Trophoblast cell (in vitro differentiated cells and primary cell): ENCODE measurements at regions not wholly inside any gene's neighbourhood (a gene's known extent, or its start where the extent isn't known, plus 50 kb on each side); places are given as distances from the start of the nearest gene placed in this dataset.

ENCODE experiments used
- DNase-seq, 2 donors: peaks; one replicate each; pipeline ENCODE4 v3.0.0-alpha.2; 2016
- H2AFZ ChIP-seq: 2 replicates; pipeline ENCODE4 v1.6.1; 2013; ENCODE audit warnings: low read length, moderate library complexity, mild to moderate bottlenecking; ENCODE audit not compliant: insufficient read depth, poor library complexity
- H2AK5ac ChIP-seq: 2 replicates; pipeline ENCODE4 v1.6.1; 2013; ENCODE audit warnings: mild to moderate bottlenecking, low read length
- H2BK120ac ChIP-seq: 2 replicates; pipeline ENCODE4 v1.6.1; 2013; ENCODE audit warnings: low read length, mild to moderate bottlenecking, moderate library complexity; ENCODE audit not compliant: insufficient read depth, poor library complexity
- H2BK12ac ChIP-seq: 2 replicates; pipeline ENCODE4 v1.6.1; 2013; ENCODE audit warnings: mild to moderate bottlenecking, low read length, moderate library complexity
- H2BK5ac ChIP-seq: 2 replicates; pipeline ENCODE4 v1.6.1; 2013; ENCODE audit warnings: low read length, low read depth, moderate library complexity, mild to moderate bottlenecking; ENCODE audit not compliant: poor library complexity
- H3K14ac ChIP-seq: 2 replicates; pipeline ENCODE4 v1.6.1; 2013; ENCODE audit warnings: mild to moderate bottlenecking, low read length
- H3K18ac ChIP-seq: 2 replicates; pipeline ENCODE4 v1.6.1; 2013; ENCODE audit warnings: mild to moderate bottlenecking, low read length
- H3K23ac ChIP-seq: 2 replicates; pipeline ENCODE4 v1.6.1; 2013; ENCODE audit warnings: low read length
- H3K27ac ChIP-seq: 2 replicates; pipeline ENCODE4 v1.5.1; 2013; ENCODE audit warnings: low read depth, mild to moderate bottlenecking, inconsistent platforms, low read length, moderate library complexity
- H3K27me3 ChIP-seq: 2 replicates; pipeline ENCODE4 v1.6.1; 2013; ENCODE audit warnings: inconsistent platforms, mild to moderate bottlenecking, low read length, moderate library complexity; ENCODE audit not compliant: insufficient read depth
- H3K36me3 ChIP-seq, 2 experiments: 1 replicate in 1 of 2; 2 replicates in 1 of 2; pipeline ENCODE4 v1.6.1; 2013; ENCODE audit warnings: low read length in 2 of 2, mild to moderate bottlenecking in 2 of 2, moderate library complexity in 1 of 2; ENCODE audit not compliant: insufficient read depth in 2 of 2, control insufficient read depth in 1 of 2
- H3K4ac ChIP-seq: 2 replicates; pipeline ENCODE4 v1.6.1; 2013; ENCODE audit warnings: low read depth, mild to moderate bottlenecking, low read length, moderate library complexity
- H3K4me1 ChIP-seq, 2 experiments: 1 replicate in 1 of 2; 2 replicates in 1 of 2; pipeline ENCODE4 v1.6.1; 2013; ENCODE audit warnings: low read length in 2 of 2, mild to moderate bottlenecking in 2 of 2, moderate library complexity in 1 of 2; ENCODE audit not compliant: insufficient read depth in 2 of 2, control insufficient read depth in 1 of 2
- H3K4me2 ChIP-seq: 2 replicates; pipeline ENCODE4 v1.6.1; 2013; ENCODE audit warnings: inconsistent platforms, mild to moderate bottlenecking, low read length, moderate library complexity
- H3K4me3 ChIP-seq: 2 replicates; pipeline ENCODE4 v1.5.1; 2013; ENCODE audit warnings: mild to moderate bottlenecking, low read depth, low read length, inconsistent platforms
- H3K79me1 ChIP-seq: one replicate; pipeline ENCODE4 v1.6.1; 2013; ENCODE audit warnings: low read length
- H3K79me2 ChIP-seq: 2 replicates; pipeline ENCODE4 v1.6.1; 2013; ENCODE audit warnings: low read length, mild to moderate bottlenecking; ENCODE audit not compliant: control insufficient read depth, insufficient read depth, poor library complexity
- H3K9ac ChIP-seq: 2 replicates; pipeline ENCODE4 v1.6.1; 2013; ENCODE audit warnings: mild to moderate bottlenecking, low read length
- H3K9me3 ChIP-seq: 2 replicates; pipeline ENCODE4 v1.6.1; 2013; ENCODE audit warnings: low read depth, mild to moderate bottlenecking, control low read depth, inconsistent platforms, low read length; ENCODE audit not compliant: insufficient read depth
- H4K12ac ChIP-seq: 2 replicates; pipeline ENCODE4 v1.6.1; 2013; ENCODE audit warnings: low read depth, mild to moderate bottlenecking, low read length, moderate library complexity
- H4K8ac ChIP-seq: 2 replicates; pipeline ENCODE4 v1.6.1; 2013; ENCODE audit warnings: low read depth, mild to moderate bottlenecking, low read length, moderate library complexity
- H4K91ac ChIP-seq: one replicate; pipeline ENCODE4 v1.6.1; 2013; ENCODE audit warnings: low read depth, mild to moderate bottlenecking, low read length, moderate library complexity
- WGBS: extraction: QIAGEN DNeasy Blood & Tissue Kit; methylation state at CpG from one replicate; pipeline ENCODE4 v1.1.7; 2013; ENCODE audit warnings: missing lambda C conversion rate; ENCODE audit not compliant: insufficient read length, insufficient coverage; ENCODE audit errors: extremely low coverage; 5-methylcytosine and 5-hydroxymethylcytosine counted together

- Histone ChIP-seq H3K27me3 (no peaks in the 10 kb centered on the region), H3K23ac (no peak overlapping the region), H3K79me2 (no peaks in the 10 kb centered on the region), H3K14ac (no peak overlapping the region), H3K27ac (no peak overlapping the region), H3K4me2 (no peak overlapping the region), H3K36me3 (no peaks in the 10 kb centered on the region), H3K18ac (no peak overlapping the region), H4K12ac (no peak overlapping the region), H4K8ac (no peak overlapping the region), H3K4me1 (peaks cover 0 to 3% of the 10 kb centered on the region in 2 experiments), H2AK5ac (no peak overlapping the region), H2BK120ac (no peak overlapping the region), H2BK5ac (no peak overlapping the region), H2AFZ (no peak overlapping the region), H3K9ac (no peak overlapping the region), H3K79me1 (no peaks in the 10 kb centered on the region), H3K9me3 (no peaks in the 10 kb centered on the region), H3K4ac (no peak overlapping the region), H2BK12ac (no peak overlapping the region), H3K4me3 (no peak overlapping the region), H4K91ac (no peak overlapping the region)
- no CpG with 5 or more reads among the region's 8 CpGs for WGBS
- no peak for DNase-seq
These were observed 546.3 kb downstream of the EBF1 start for GRCh38 chr5:158553195-158553961.

GRCh38 chr5:158552241-158552640 is 547.5 kb downstream of the EBF1 start:
- no peaks in the 10 kb centered on the region for H3K79me2 ChIP-seq
- no peak overlapping the region for H2AFZ ChIP-seq
- DNase-seq: no peak
- H4K8ac ChIP-seq: no peak overlapping the region
- H2BK12ac ChIP-seq: no peak overlapping the region
- H3K23ac ChIP-seq: no peak overlapping the region
- no peak overlapping the region for H3K9ac ChIP-seq
- no peaks in the 10 kb centered on the region for H3K27me3 ChIP-seq
- no peaks in the 10 kb centered on the region for H3K36me3 ChIP-seq
- H3K79me1 ChIP-seq: no peaks in the 10 kb centered on the region
- no peak overlapping the region for H3K4ac ChIP-seq
- H2BK5ac ChIP-seq: no peak overlapping the region
- no peak overlapping the region for H4K12ac ChIP-seq
- H2BK120ac ChIP-seq: no peak overlapping the region
- no peak overlapping the region for H3K4me2 ChIP-seq
- no peak overlapping the region for H4K91ac ChIP-seq
- no peak overlapping the region for H3K14ac ChIP-seq
- H3K9me3 ChIP-seq: no peaks in the 10 kb centered on the region
- no peak overlapping the region for H3K4me3 ChIP-seq
- H3K18ac ChIP-seq: no peak overlapping the region
- no peak overlapping the region for H3K27ac ChIP-seq
- peaks cover 0 to 3% of the 10 kb centered on the region in 2 experiments for H3K4me1 ChIP-seq
- WGBS: no CpG with 5 or more reads among the region's 4 CpGs
- H2AK5ac ChIP-seq: no peak overlapping the region

GRCh38 chr5:158549311-158549710 is 550.4 kb downstream of the EBF1 start:
- no peak overlapping the region for H3K4ac ChIP-seq
- H3K9me3 ChIP-seq: no peaks in the 10 kb centered on the region
- no peak overlapping the region for H2AK5ac ChIP-seq
- H3K27me3 ChIP-seq: no peaks in the 10 kb centered on the region
- no peak overlapping the region for H3K4me3 ChIP-seq
- no peak overlapping the region for H3K9ac ChIP-seq
- H2BK5ac ChIP-seq: no peak overlapping the region
- H2AFZ ChIP-seq: no peak overlapping the region
- H2BK120ac ChIP-seq: no peak overlapping the region
- H3K23ac ChIP-seq: no peak overlapping the region
- H3K18ac ChIP-seq: no peak overlapping the region
- no peaks in the 10 kb centered on the region for H3K36me3 ChIP-seq
- H4K91ac ChIP-seq: no peak overlapping the region
- H3K79me2 ChIP-seq: no peaks in the 10 kb centered on the region
- H3K27ac ChIP-seq: no peak overlapping the region
- H3K4me2 ChIP-seq: no peak overlapping the region
- H4K8ac ChIP-seq: no peak overlapping the region
- H4K12ac ChIP-seq: no peak overlapping the region
- no peaks in the 10 kb centered on the region for H3K79me1 ChIP-seq
- peaks cover 0 to 3% of the 10 kb centered on the region in 2 experiments for H3K4me1 ChIP-seq
- H2BK12ac ChIP-seq: no peak overlapping the region
- DNase-seq: no peak
- no CpG with 5 or more reads among the region's 4 CpGs for WGBS
- no peak overlapping the region for H3K14ac ChIP-seq

- no peaks in the 10 kb centered on the region for H3K36me3 ChIP-seq
- no peak overlapping the region for H4K8ac ChIP-seq
- DNase-seq: no peak
- H3K4me2 ChIP-seq: no peak overlapping the region
- H2BK5ac ChIP-seq: no peak overlapping the region
- no peaks in the 10 kb centered on the region for H3K79me2 ChIP-seq
- H3K27ac ChIP-seq: no peak overlapping the region
- H3K18ac ChIP-seq: no peak overlapping the region
- no peaks in the 10 kb centered on the region for H3K79me1 ChIP-seq
- no peak overlapping the region for H2AFZ ChIP-seq
- no peaks in the 10 kb centered on the region for H3K27me3 ChIP-seq
- no peak overlapping the region for H2BK120ac ChIP-seq
- no peak overlapping the region for H3K23ac ChIP-seq
- H3K4ac ChIP-seq: no peak overlapping the region
- H3K9me3 ChIP-seq: no peaks in the 10 kb centered on the region
- H3K9ac ChIP-seq: no peak overlapping the region
- H2AK5ac ChIP-seq: no peak overlapping the region
- no peak overlapping the region for H3K4me3 ChIP-seq
- H2BK12ac ChIP-seq: no peak overlapping the region
- no peak overlapping the region for H4K91ac ChIP-seq
- WGBS: no CpG with 5 or more reads among the region's 9 CpGs
- peaks cover 0 to 3% of the 10 kb centered on the region in 2 experiments for H3K4me1 ChIP-seq
- H3K14ac ChIP-seq: no peak overlapping the region
- H4K12ac ChIP-seq: no peak overlapping the region
These were observed 553.0 kb downstream of the EBF1 start for GRCh38 chr5:158546748-158547147.
